VCaP (cell line): ENCODE measurements at regions not wholly inside any gene's neighbourhood (a gene's known extent, or its start where the extent isn't known, plus 50 kb on each side); places are given as distances from the start of the nearest gene placed in this dataset.

Experiments
- H3K27ac ChIP-seq: fragments of 450-650 bp; 2 replicates; pipeline ENCODE4 v1.5.1; 2017
- CTCF ChIP-seq: fragments of 450-650 bp; conservative IDR thresholded peaks from 2 replicates; pipeline ENCODE4 v1.5.1; 2017; ENCODE audit warnings: mild to moderate bottlenecking, moderate library complexity

- TF ChIP-seq CTCF, result no peak
- no peak overlapping the region for H3K27ac ChIP-seq
These were observed 420.8 kb downstream of the CCDC91 start for GRCh38 chr12:28611115-28611435.

- H3K27ac ChIP-seq, result no peak overlapping the region
These were observed 421.2 kb downstream of the CCDC91 start for GRCh38 chr12:28611449-28611848.

GRCh38 chr12:28618171-28618570, 427.9 kb downstream of the CCDC91 start:
- no peak overlapping the region for H3K27ac ChIP-seq
- no peak for TF ChIP-seq CTCF

More at GRCh38 chr12:28611449-28611848, 421.2 kb downstream of the CCDC91 start:
- no peak for TF ChIP-seq CTCF

GRCh38 chr12:28618772-28619171, 428.5 kb downstream of the CCDC91 start:
- TF ChIP-seq CTCF, result no peak
- H3K27ac ChIP-seq, result no peak overlapping the region

- no peak for TF ChIP-seq CTCF
- H3K27ac ChIP-seq, result no peak overlapping the region
These were observed 430.0 kb downstream of the CCDC91 start for GRCh38 chr12:28620281-28620680.

- no peak overlapping the region for H3K27ac ChIP-seq
- no peak for TF ChIP-seq CTCF
These were observed 432.1 kb downstream of the CCDC91 start for GRCh38 chr12:28622406-28622805.

- no peak overlapping the region for H3K27ac ChIP-seq
These were observed 436.2 kb downstream of the CCDC91 start for GRCh38 chr12:28626504-28626903.

More at GRCh38 chr12:28626504-28626903, 436.2 kb downstream of the CCDC91 start:
- no peak for TF ChIP-seq CTCF
